Esophagus muscularis mucosa (tissue), 3 donors: ENCODE measurements at regions not wholly inside any gene's neighbourhood (a gene's known extent, or its start where the extent isn't known, plus 50 kb on each side); places are given as distances from the start of the nearest gene placed in this dataset.

Source experiments
- POLR2A ChIP-seq: fragments of 450-650 bp; IDR thresholded peaks from one replicate; pipeline ENCODE4 v1.6.1; 2017; ENCODE audit warnings: antibody characterized with exemption, moderate library complexity, mild to moderate bottlenecking, low read depth
- POLR2AphosphoS5 ChIP-seq, 2 donors: sonication (generic); formaldehyde crosslinking; IDR thresholded peaks; one replicate each; pipeline ENCODE4 v1.6.1; 2017; ENCODE audit warnings: antibody characterized with exemption in 2 of 2
- TF ChIP-seq, protein P1 (sequence below), 3 experiments: fragments of 200-600 bp in 2 of 3; fragments of 450-650 bp in 1 of 3; sonication (generic) in 2 of 3; IDR thresholded peaks; one replicate each; pipeline ENCODE4 v1.5.1; 2017 to 2019; ENCODE audit warnings: antibody characterized with exemption in 3 of 3, mild to moderate bottlenecking in 2 of 3, moderate library complexity in 1 of 3

GRCh38 chr3:187802928-187803259, 57.6 kb upstream of the BCL6 start:
- TF ChIP-seq, protein P1, sequence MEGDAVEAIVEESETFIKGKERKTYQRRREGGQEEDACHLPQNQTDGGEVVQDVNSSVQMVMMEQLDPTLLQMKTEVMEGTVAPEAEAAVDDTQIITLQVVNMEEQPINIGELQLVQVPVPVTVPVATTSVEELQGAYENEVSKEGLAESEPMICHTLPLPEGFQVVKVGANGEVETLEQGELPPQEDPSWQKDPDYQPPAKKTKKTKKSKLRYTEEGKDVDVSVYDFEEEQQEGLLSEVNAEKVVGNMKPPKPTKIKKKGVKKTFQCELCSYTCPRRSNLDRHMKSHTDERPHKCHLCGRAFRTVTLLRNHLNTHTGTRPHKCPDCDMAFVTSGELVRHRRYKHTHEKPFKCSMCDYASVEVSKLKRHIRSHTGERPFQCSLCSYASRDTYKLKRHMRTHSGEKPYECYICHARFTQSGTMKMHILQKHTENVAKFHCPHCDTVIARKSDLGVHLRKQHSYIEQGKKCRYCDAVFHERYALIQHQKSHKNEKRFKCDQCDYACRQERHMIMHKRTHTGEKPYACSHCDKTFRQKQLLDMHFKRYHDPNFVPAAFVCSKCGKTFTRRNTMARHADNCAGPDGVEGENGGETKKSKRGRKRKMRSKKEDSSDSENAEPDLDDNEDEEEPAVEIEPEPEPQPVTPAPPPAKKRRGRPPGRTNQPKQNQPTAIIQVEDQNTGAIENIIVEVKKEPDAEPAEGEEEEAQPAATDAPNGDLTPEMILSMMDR (IDR thresholded peaks at IDR 0.05): no peak
- no peak for TF ChIP-seq POLR2AphosphoS5 (IDR thresholded peaks at IDR 0.05)
- no peak for TF ChIP-seq POLR2A
